HepG2 (cell line): ENCODE measurements at regions not wholly inside any gene's neighbourhood (a gene's known extent, or its start where the extent isn't known, plus 50 kb on each side); places are given as distances from the start of the nearest gene placed in this dataset.

Experiments
- CHD2 ChIP-seq: IDR thresholded peaks from 2 replicates; pipeline ENCODE4 v1.6.1; 2011; ENCODE audit warnings: low read depth, low read length, improper control_type of control experiment
- ETV5 ChIP-seq: IDR thresholded peaks from 2 replicates; pipeline ENCODE4 v1.6.1; 2018; ENCODE audit warnings: missing biosample characterization, missing genetic modification reagents, inconsistent platforms, borderline replicate concordance
- GABPA ChIP-seq, 2 experiments: IDR thresholded peaks; 2 replicates each; pipeline ENCODE4 v1.6.1; 2011 to 2016; ENCODE audit warnings: low read depth in 2 of 2, low read length in 1 of 2, missing biosample characterization in 1 of 2, missing genetic modification characterization in 1 of 2
- GATAD1 ChIP-seq: IDR thresholded peaks from 2 replicates; pipeline ENCODE4 v1.6.1; 2016; ENCODE audit warnings: missing genetic modification reagents, missing compliant biosample characterization
- KLF13 ChIP-seq: sonication (generic); formaldehyde crosslinking; IDR thresholded peaks from 2 replicates; pipeline ENCODE4 v1.4.0; 2020; ENCODE audit warnings: mild to moderate bottlenecking, missing genetic modification reagents
- MED1 ChIP-seq: sonication (generic); formaldehyde crosslinking; IDR thresholded peaks from 2 replicates; pipeline ENCODE4 v1.4.0; 2020; ENCODE audit warnings: missing genetic modification reagents
- MED8 ChIP-seq: sonication (generic); formaldehyde crosslinking; IDR thresholded peaks from 2 replicates; pipeline ENCODE4 v1.8.1; 2023; ENCODE audit warnings: mild to moderate bottlenecking, missing genetic modification reagents; ENCODE audit not compliant: insufficient replicate concordance
- NR3C1 ChIP-seq: sonication (generic); formaldehyde crosslinking; IDR thresholded peaks from 2 replicates; pipeline ENCODE4 v1.4.0; 2020; ENCODE audit warnings: missing genetic modification reagents
- PITX1 ChIP-seq: sonication (generic); formaldehyde crosslinking; IDR thresholded peaks from 2 replicates; pipeline ENCODE4 v1.5.1; 2020; ENCODE audit warnings: mild to moderate bottlenecking, missing genetic modification reagents
- SIX4 ChIP-seq: sonication (generic); formaldehyde crosslinking; IDR thresholded peaks from 2 replicates; pipeline ENCODE4 v1.4.0; 2020; ENCODE audit warnings: missing genetic modification reagents
- SP5 ChIP-seq: IDR thresholded peaks from 2 replicates; pipeline ENCODE4 v1.6.1; 2016; ENCODE audit warnings: low read depth, borderline replicate concordance
- ZKSCAN8 ChIP-seq: IDR thresholded peaks from 2 replicates; pipeline ENCODE4 v1.6.1; 2016; ENCODE audit warnings: borderline replicate concordance, missing genetic modification reagents, missing compliant biosample characterization
- ZNF136 ChIP-seq: sonication (generic); formaldehyde crosslinking; IDR thresholded peaks from 2 replicates; pipeline ENCODE4 v1.8.1; 2022; ENCODE audit warnings: low read depth, mild to moderate bottlenecking, moderate library complexity, missing genetic modification reagents
- ZNF317 ChIP-seq: sonication (generic); formaldehyde crosslinking; IDR thresholded peaks from 2 replicates; pipeline ENCODE4 v1.5.0; 2020; ENCODE audit warnings: mild to moderate bottlenecking, missing genetic modification reagents
- ZNF441 ChIP-seq: sonication (generic); formaldehyde crosslinking; IDR thresholded peaks from 2 replicates; pipeline ENCODE4 v1.7.0; 2021; ENCODE audit warnings: missing genetic modification reagents, borderline replicate concordance
- ZNF564 ChIP-seq: sonication (generic); formaldehyde crosslinking; IDR thresholded peaks from 2 replicates; pipeline ENCODE4 v1.8.1; 2023; ENCODE audit warnings: mild to moderate bottlenecking, missing genetic modification reagents
- ZNF737 ChIP-seq: sonication (generic); formaldehyde crosslinking; IDR thresholded peaks from 2 replicates; pipeline ENCODE4 v1.5.0; 2020; ENCODE audit warnings: missing genetic modification reagents, mild to moderate bottlenecking, borderline replicate concordance
- ZSCAN30 ChIP-seq: sonication (generic); formaldehyde crosslinking; IDR thresholded peaks from 2 replicates; pipeline ENCODE4 v1.5.0; 2020; ENCODE audit warnings: mild to moderate bottlenecking, missing genetic modification reagents
- TF ChIP-seq, protein P1 (sequence below): sonication (generic); formaldehyde crosslinking; IDR thresholded peaks from 2 replicates; pipeline ENCODE4 v1.4.0; 2020; ENCODE audit warnings: missing genetic modification reagents
- TF ChIP-seq, protein P2 (sequence below): sonication (generic); formaldehyde crosslinking; IDR thresholded peaks from 2 replicates; pipeline ENCODE4 v1.8.0; 2022; ENCODE audit warnings: mild to moderate bottlenecking, missing genetic modification reagents, borderline replicate concordance
- TF ChIP-seq, protein P3 (sequence below): IDR thresholded peaks from 2 replicates; pipeline ENCODE4 v1.6.1; 2016; ENCODE audit warnings: low read depth, control low read depth
- TF ChIP-seq, protein P4 (sequence below): sonication (generic); formaldehyde crosslinking; IDR thresholded peaks from 2 replicates; pipeline ENCODE4 v1.8.0; 2022; ENCODE audit warnings: missing genetic modification reagents, low read depth, mild to moderate bottlenecking, borderline replicate concordance

- TF ChIP-seq SIX4 (CRISPR knock-in tag) (no peak), ETV5 (CRISPR knock-in tag) (0 out of 2 replicates have a peak, but pooled peaks have one; percentile 30), ZNF441 (CRISPR knock-in tag) (no peak), MED1 (CRISPR knock-in tag) (no peak), GABPA (IDR thresholded peaks at IDR 0.05; ENCODE audit: low read depth, low read length) (no peak), GABPA (CRISPR knock-in tag; IDR thresholded peaks at IDR 0.05; ENCODE audit: low read depth) (no peak), ZNF317 (CRISPR knock-in tag) (no peak), ZSCAN30 (no peak), NR3C1 (CRISPR knock-in tag) (no peak), KLF13 (CRISPR knock-in tag) (no peak), ZNF136 (0 out of 2 replicates have a peak, but pooled peaks have one; percentile 38), GATAD1 (CRISPR knock-in tag) (no peak), MED8 (no peak), PITX1 (CRISPR knock-in tag) (no peak; the same call in 1 of the 2 replicates), ZNF737 (CRISPR knock-in tag) (no peak), ZKSCAN8 (no peak), ZNF564 (CRISPR knock-in tag) (no peak), CHD2 (no peak), SP5 (CRISPR knock-in tag) (no peak)
- TF ChIP-seq, protein P1, sequence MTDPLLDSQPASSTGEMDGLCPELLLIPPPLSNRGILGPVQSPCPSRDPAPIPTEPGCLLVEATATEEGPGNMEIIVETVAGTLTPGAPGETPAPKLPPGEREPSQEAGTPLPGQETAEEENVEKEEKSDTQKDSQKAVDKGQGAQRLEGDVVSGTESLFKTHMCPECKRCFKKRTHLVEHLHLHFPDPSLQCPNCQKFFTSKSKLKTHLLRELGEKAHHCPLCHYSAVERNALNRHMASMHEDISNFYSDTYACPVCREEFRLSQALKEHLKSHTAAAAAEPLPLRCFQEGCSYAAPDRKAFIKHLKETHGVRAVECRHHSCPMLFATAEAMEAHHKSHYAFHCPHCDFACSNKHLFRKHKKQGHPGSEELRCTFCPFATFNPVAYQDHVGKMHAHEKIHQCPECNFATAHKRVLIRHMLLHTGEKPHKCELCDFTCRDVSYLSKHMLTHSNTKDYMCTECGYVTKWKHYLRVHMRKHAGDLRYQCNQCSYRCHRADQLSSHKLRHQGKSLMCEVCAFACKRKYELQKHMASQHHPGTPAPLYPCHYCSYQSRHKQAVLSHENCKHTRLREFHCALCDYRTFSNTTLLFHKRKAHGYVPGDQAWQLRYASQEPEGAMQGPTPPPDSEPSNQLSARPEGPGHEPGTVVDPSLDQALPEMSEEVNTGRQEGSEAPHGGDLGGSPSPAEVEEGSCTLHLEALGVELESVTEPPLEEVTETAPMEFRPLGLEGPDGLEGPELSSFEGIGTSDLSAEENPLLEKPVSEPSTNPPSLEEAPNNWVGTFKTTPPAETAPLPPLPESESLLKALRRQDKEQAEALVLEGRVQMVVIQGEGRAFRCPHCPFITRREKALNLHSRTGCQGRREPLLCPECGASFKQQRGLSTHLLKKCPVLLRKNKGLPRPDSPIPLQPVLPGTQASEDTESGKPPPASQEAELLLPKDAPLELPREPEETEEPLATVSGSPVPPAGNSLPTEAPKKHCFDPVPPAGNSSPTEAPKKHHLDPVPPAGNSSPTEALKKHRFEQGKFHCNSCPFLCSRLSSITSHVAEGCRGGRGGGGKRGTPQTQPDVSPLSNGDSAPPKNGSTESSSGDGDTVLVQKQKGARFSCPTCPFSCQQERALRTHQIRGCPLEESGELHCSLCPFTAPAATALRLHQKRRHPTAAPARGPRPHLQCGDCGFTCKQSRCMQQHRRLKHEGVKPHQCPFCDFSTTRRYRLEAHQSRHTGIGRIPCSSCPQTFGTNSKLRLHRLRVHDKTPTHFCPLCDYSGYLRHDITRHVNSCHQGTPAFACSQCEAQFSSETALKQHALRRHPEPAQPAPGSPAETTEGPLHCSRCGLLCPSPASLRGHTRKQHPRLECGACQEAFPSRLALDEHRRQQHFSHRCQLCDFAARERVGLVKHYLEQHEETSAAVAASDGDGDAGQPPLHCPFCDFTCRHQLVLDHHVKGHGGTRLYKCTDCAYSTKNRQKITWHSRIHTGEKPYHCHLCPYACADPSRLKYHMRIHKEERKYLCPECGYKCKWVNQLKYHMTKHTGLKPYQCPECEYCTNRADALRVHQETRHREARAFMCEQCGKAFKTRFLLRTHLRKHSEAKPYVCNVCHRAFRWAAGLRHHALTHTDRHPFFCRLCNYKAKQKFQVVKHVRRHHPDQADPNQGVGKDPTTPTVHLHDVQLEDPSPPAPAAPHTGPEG (CRISPR knock-in tag), result no peak
- TF ChIP-seq, protein P2, sequence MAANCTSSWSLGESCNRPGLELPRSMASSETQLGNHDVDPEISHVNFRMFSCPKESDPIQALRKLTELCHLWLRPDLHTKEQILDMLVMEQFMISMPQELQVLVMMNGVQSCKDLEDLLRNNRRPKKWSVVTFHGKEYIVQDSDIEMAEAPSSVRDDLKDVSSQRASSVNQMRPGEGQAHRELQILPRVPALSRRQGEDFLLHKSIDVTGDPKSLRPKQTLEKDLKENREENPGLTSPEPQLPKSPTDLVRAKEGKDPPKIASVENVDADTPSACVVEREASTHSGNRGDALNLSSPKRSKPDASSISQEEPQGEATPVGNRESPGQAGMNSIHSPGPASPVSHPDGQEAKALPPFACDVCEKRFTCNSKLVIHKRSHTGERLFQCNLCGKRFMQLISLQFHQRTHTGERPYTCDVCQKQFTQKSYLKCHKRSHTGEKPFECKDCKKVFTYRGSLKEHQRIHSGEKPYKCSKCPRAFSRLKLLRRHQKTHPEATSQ (CRISPR knock-in tag), result no peak
- TF ChIP-seq, protein P3, sequence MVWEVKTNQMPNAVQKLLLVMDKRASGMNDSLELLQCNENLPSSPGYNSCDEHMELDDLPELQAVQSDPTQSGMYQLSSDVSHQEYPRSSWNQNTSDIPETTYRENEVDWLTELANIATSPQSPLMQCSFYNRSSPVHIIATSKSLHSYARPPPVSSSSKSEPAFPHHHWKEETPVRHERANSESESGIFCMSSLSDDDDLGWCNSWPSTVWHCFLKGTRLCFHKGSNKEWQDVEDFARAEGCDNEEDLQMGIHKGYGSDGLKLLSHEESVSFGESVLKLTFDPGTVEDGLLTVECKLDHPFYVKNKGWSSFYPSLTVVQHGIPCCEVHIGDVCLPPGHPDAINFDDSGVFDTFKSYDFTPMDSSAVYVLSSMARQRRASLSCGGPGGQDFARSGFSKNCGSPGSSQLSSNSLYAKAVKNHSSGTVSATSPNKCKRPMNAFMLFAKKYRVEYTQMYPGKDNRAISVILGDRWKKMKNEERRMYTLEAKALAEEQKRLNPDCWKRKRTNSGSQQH (CRISPR knock-in tag), result no peak
- TF ChIP-seq, protein P4, sequence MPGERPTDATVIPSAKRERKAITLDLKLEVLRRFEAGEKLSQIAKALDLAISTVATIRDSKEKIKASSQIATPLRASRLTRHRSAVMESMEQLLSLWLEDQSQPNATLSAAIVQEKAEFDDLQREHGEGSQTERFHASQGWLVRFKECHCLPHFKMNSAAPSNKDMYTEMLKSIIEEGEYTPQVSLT, result no peak
These were observed 62.8 kb downstream of the C9orf50 start (continued) for GRCh38 chr9:129558063-129558550.
